ENCODE measurements at regions not wholly inside any gene's neighbourhood (a gene's known extent, or its start where the extent isn't known, plus 50 kb on each side); places are given as distances from the start of the nearest gene placed in this dataset.
"Not testable (repeated sequence)": the region's sequence is repeated elsewhere in the genome, so short reads cannot be mapped to it uniquely, and the experiment has no call there.

DNA sequence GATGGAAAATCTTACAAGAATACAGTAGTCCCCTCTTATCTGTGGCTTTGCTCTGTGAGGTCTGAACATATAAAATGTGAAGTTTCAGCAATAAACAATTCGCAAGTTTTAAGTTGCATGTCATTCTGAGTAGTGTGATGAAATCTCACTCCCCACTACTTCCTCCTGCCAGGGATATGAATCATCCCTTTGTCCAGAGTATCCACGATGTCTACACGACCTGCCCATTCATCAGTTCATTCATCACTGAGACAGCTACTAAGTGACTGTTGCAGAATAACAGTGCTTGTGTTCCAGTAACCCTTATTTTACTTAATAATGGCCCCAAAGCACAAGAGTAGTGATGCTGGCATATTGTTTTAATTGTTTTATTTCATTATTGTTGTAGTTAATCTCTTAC is 489.2 kb upstream of the UBE2E2 start:
- no peak for DNase-seq

DNA sequence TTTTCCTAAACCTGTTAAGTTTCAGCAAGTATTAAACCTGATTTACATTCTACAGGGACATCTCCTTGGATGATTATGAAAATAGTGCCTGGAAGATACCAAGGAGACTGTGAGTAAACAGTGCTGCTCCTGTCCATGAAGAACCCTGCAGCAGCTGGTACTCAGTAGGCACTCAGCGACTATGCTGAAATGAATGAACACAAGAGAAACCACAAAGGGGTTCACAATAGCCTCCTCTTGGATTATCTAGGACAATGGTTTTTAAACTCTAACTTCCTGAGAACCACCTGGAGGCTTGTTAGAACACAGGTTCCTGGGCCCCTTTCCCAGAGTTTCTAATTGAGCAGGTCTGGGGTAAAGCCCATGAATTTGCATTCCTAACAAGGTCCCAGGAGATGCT is 488.4 kb upstream of the UBE2E2 start:
- no peak for DNase-seq

DNA sequence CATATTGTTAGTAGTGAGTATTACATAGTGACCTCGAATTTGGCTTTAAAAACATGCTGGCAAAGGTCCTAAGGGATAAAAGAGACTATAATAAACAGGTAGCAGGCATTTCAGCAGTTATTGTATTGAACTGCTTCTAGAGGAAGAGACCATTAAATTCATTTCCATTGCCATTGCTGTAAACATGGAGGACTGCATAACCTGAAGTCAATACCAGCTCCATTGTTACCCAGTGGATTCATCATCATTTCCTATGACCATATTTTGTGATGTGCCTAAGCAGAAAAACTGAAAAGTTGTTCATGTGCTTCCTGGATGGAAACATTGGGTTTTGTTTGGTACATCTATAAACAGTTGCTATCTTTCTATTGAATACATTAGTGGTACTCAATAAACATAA is 482.5 kb upstream of the UBE2E2 start:
- DNase-seq: no peak

DNA sequence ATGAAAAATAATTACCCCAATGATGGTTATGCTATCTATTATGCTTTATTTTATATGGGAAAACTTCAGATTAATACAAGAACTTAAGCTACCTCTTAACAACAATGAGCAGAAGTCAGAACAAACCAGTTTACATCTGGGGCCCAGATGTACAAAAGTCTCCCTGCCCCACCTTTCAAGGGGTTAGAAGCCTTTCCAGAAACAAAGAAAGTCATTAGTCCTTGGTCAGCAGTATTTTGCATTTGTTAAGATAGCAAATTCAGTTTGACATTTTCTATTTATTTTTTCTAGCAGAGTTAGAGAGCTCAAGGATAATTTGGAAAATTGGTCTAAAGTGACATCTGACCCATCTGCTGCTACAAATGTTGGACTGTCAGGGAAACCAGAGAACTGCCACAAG is 478.7 kb upstream of the UBE2E2 start:
- DNase-seq: no peak

DNA sequence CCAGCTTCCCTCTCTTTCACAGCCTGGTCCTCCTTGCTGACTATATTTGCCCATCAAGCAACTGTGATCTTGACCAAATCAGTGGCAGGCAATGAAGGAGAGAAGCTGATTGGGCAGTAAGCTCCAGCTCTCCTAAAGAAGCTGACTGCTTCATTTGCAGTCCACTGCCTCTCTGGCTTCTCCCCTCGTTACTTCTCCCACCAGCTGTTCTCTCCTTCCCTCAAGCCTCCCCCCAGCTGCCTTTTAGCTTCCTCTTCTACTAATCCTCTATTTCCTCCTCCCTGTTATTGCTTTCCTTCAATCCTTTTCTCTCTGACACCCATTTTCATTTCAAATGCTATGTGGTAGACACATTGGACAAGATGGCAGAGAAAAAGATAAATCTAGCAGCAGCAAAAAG is 474.7 kb upstream of the UBE2E2 start:
- DNase-seq: no peak

DNA sequence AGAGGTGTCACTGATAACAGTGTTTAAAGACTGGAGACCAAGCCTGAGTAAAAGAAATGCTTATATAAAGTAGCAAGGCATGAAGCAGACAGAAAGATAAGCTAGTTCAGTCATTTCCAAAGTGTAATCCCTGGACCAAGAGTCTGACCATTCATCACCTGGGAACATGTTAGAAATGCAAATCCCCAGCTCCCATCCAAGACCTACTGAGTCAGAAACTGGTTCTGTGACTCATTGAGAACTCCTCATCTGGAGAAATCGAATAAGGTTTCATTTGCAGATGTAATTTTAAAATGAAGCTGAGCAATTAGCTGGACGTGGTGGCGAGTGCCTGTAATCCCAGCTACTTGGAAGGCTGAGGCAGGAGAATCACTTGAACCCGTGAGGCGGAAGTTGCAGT is 473.9 kb upstream of the UBE2E2 start:
- DNase-seq: no peak

DNA sequence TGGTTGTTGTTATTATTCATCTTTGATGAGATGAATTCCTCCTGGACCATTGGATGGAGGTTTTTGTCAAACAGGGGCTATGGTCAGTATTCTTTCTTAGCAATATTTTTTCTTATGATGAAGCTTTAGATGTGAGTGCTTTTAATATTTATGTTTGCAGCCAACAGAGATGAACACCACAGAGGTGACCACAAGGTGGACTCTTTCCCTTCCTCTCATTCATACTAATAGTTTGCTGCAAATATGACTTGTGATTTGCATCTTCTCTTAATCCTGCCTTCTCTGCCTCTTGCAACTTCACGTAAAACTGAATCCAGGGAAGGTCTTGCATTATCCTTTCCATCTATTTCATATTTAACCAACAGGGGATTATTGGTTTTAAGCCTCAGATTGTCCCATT is 473.1 kb upstream of the UBE2E2 start:
- DNase-seq: no peak

DNA sequence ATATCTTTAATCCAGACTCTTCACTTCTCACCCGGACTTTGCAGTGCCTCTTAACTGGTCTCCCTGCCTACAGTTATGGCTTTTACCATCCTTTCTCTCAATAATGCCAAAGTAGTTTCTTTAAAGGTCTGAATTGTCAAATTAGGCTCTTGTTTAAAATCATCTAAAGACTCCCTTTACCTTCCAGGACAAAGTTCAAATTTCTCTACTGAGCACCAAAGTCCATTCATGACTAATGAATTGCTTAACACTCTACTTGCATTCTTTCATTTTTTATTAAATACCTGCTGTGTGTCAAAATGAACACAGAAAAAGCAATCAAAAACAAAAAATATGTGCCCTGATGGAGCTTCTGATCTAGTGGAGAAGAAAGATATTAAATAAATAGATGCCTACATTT is 472.4 kb upstream of the UBE2E2 start:
- DNase-seq: no peak

DNA sequence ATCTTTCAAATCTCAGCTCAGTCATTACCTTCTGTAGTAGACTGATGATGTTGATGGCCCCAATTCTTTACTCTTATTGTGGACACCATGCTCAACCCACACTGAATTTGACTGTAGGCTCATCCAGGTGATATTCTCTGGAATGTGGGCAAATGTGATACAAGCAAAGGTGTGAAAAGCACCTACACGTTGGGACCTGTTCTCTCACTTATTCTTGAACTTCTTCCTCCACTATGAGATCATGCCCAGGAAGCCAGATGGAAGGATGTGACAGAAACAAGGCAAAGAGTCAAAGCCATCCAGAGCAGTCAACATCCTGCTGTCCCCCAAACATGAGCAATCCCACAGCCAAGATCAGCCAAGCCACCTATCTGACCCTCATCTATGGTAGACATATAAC is 471.2 kb upstream of the UBE2E2 start:
- DNase-seq: no peak

DNA sequence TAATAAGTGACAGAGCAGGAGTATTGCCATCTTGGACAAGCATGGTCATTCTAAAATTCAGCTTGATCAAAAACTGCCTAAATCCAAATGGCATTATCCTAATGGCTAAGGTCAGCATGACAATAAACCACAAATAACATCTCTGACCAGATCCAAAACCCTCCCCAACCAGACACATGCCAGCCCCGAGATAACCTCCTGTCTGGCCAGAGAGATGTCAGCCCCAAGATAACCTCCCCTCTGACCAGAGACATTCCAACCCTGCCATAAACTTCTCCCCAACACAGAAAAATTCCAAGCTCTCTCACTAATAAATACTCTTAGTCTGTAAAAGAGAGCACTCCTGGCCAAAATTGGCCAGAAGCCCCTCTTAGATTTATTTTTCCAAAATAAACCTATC is 470.5 kb upstream of the UBE2E2 start:
- DNase-seq: no peak

DNA sequence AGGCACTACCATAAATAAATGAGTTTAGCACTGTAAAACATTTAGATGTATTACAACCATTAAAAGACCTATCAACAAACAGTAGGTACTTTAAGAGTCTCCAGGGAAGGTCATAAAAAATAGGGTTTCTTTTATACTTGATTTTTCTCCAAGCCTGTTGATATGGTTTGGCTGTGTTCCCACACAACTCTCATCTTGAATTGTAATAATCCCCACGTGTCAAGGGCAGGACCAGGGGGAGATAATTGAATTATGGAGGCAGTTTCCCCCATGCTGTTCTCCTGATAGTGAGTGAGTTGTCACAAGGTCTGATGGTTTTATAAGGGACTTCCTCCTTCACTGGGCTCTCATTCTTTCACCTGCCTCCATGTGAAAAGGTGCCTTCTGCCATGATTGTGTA is 468.9 kb upstream of the UBE2E2 start:
- DNase-seq: no peak

DNA sequence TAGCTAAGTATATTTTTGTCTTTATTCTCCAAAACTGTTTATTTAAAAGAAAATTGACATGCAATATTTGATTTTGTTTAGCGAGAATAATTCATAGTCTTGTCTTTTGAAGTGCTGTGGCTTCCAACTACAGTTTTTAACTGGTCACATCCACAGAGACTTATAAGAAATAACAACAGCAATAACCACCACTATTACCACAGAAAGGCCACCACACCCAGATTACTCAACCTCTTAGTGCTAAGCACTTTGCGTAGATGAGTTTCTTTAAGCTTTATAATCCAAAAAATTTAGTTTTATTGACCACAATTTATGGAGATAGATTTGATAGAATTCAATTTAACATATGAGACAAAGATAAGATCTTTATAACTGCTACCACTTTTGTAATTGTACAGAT is 468.4 kb upstream of the UBE2E2 start:
- no peak for DNase-seq

DNA sequence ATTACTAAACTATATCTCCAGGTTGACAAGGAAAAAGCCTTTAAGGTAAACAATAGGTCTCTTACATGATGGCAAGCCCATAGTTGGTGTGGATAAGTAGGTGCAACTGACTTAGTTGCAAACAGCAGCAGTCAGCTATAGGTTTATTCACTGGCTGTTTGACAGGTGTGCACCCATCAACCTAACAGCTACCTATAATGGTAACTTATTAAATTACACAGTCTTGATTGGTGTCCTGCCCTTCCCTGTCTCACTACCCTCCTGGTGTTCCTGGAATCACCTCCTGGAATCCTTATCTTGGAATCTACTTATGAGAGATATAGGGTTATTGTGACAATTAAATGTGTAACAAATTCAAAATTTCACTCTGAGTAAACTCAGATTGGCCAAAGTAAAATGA is 467.8 kb upstream of the UBE2E2 start:
- no peak for DNase-seq

DNA sequence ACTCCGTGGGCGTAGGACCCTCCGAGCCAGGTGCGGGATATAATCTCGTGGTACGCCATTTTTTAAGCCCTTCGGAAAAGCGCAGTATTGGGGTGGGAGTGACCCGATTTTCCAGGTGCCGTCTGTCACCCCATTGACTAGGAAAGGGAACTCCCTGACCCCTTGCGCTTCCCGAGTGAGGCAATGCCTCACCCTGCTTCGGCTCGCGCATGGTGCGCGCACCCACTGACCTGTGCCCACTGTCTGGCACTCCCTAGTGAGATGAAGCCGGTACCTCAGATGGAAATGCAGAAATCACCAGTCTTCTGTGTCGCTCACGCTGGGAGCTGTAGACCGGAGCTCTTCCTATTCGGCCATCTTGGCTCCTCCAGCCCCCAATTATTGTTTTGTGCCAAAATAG is 459.7 kb upstream of the UBE2E2 start:
- DNase-seq: not testable (repeated sequence)

DNA sequence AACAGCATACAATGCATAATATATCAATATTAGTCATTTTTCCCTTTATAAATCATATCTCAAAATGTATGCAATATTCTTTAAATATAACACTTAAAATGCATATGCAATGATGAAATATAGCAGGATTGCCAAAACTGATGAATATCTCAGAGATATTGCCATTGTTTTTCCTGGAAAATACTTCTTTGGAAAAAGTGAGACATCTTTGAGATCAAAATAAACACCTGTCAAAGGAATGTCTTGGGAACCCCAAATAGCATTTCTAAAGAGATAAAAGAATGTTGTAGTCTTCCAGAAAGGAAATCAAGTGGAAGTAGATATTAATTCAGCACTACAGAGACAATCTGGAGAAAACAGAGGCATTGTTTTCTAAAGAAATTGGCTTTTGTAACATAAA is 457.8 kb upstream of the UBE2E2 start:
- DNase-seq: no peak

DNA sequence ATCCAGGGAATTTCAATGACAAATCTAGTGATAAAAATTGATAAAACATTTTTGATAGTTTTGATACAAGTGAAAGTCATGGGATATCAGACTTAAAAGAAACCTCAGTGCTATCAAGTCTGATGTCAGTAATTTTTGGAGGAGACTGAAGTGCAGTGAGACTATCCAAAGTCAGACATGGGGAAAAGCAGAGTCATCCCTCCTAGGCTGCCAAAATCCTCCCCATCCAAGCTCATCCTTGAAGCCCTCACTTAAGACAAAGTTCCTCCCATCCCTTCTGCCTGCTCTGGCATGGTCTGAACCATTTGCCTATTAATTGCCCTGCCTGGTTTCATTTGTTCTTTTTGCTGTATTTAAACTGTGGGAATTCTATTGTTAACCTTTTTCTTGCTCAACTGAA is 456.9 kb upstream of the UBE2E2 start:
- DNase-seq: no peak

DNA sequence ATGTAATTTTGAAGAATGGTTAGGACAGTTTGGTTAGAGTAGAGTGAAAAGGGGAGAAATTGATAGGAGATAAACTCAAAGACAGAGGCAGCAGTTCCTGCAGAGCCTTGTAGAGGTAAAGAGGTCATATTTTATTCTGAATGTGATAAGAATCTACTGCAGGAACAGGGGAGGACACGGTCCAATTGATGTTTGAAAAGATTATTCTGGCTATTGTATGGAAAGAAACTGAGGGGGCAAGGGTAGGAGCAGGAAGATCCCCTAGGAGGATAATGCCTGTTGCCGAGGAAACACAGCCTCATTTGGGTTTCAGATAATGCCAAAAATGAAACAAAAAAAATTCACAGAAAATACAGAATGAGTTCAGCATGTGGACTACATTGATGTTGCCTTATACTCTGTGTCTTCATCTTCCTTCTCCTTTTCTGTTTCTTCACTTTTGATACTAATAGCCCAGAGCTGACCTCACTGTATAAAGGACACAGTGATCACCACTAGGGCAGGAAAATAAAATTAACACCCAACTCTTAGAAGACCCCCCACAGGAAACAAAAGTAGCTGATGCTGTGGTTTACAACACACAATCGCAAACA is 454.6 kb upstream of the UBE2E2 start:
- DNase-seq: no peak

DNA sequence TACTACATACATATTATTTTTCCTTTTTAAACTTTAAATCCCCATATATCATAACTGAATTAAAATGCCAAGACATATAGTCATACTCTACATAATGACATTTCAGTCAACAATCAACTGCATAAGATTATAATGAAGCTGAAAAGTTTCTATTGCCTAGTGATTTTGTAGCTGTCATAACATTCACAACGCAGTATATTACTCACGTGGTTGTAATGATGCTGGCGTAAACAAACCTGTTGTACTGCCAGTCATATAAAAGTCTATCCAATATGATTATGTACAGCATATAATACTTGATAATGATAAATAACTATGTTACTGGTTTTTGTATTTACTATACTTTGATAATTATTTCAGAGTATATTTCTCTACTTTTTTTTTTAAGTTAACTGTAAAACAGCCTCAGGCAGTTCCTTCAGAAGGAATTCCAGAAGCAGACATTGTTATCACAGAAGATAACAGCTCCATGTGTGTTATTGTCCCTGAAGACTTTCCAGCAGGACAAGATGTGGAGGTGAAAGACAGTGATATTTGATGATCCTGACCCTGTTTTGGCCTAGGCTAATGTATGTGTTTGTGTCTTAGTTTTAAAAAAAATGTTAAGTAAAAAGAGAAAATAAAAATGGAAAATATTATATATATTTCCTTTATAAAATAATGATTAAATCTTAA is 443.4 kb upstream of the UBE2E2 start:
- no peak for DNase-seq

DNA sequence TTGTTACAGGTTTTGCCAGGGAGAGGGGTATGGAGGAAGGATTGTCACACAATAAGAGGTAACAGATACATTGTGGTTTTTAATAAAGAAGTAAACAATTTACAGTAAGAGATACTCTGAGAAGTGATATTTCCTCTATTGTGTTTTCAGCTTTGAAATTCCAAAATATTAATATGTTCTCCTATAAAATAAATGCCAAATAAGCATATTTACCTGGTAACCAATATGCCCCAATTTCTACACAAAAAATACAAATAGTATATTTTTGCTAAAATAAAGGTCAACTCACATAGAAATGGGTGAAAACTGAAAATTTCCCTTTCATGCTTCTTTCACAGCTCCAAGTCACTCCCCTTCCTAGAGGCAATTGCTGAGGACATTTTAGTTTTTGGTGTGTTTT is 437.4 kb upstream of the UBE2E2 start:
- DNase-seq: no peak

DNA sequence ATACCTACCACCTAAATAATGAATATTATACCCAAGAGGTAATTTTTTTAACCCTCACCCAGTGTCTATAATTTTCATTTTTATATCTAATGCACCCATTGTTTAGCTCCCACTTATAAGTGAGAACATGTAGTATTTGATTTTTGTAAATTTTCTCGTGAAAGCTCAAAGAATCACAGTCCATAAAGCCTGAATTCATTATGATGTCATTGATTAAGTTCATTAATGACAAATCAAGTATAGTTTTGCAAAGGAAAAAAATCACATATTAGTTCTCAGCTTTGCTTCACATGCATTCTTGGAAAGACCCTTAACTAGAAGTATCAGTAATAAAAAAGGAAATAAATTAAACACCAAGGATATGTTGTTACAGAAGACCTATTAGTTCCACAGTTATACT is 425.3 kb upstream of the UBE2E2 start:
- no peak for DNase-seq

DNA sequence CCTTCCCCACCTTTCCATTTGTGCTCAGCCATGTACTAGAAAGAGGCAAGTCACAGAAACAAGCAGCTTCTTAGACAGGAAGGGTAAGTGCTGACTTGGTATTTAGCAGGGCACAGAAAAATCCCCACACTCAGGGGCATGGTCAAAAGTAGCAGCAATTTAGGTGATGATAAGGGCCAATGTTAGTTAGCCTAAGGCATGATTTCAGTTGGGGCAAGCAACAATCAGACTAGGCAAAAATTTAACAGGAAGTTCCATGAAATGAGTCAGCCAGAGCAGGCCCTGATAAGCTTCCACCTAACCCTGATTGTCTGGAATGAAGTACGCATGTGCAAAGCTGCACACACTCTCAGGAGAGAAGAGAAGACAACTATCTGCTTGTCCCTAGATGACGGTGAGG is 423.4 kb upstream of the UBE2E2 start:
- DNase-seq: no peak

DNA sequence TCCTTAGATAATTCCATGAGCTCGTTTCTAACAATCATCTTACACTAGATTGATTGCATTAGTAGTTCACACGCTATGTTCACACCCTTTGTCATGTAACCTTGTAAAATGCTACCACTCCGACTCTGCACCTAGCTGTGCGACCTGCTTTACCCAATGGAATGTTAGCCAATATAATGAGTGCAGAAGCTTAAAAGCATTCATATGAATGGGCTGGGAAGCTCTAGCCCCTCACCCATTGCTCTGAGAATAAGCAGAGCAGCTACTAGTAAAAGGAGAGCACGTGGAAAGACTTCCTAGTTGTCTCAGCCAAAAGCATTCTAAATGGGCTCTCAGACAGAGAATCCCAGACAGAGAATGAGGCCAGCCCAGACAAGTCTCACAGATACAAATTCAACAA is 410.6 kb upstream of the UBE2E2 start:
- DNase-seq: no peak

DNA sequence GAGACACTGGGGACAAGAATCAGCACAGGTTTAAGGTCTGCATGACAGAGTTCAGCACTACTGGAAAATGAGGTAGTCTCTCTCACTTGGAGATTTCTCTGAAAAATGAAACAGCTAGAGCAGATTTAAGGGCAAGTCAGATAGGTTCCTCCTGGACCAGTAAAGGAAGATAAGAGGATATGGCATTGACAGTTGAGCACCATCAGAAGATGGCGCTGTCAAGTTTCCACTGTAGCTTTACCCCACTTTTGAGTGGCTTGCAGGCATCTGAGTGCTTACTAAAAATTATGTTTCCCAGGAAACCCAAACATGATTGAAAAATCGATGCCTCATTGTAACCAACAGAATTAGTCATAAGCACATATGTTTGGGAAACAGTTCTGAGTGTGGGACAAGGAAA is 407.2 kb upstream of the UBE2E2 start:
- DNase-seq: no peak

DNA sequence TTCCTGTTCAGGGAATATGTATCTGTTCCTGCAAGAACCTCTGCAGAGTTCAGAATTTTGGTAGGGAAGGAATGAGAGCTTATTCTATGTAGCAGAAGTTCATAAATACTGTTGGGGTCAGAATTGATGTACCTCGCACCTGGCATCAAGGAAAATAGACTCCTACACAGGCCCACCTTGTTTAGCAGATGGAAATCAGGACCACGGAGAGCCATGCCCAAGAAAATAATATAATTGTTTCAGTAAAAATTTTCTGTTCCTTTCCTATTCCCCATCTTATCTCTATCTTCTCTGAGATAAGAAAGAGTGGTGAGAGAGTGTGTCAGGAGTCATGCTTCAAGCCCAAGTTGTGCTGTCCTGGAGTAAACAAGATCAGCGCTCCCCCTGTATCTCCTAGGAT is 404.7 kb upstream of the UBE2E2 start:
- no peak for DNase-seq

DNA sequence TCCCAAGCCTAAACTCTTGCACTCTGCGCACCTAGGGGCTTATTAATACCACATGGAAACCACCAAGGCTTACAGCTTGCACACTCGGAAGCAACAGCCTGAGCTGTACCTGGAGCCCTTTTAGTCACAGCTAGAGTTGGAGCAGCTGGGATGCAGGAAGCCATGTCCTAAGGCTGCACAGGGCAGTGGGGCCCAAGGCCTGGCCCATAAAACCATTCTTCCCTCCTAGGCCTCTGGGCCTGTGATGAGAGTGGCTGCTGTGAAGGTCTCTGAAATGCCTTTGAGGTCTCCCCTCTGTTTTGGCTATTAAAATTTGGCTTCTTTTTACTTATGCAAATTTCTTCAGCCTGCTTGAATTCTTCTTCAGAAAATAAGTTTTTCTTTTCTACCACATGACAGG is 383.9 kb upstream of the UBE2E2 start:
- no peak for DNase-seq

DNA sequence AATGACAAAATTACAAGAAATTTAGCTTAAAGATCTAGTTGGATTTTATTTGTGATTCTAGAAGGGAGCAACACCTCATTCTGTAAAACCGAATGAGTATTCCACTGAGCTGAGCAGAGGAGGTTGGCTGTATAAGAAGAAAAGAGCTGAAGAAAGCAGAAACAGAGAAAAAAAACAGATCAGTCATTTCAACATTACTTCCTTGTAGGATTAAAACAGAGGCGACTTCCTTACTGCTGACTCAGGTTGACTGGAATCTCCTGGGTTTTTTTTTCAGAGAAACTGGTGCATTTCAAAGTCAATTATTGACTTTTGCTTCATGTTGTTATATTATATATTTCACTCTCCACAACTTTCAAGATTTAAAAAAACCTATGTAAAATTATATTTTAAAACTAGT is 368.1 kb upstream of the UBE2E2 start:
- no peak for DNase-seq
